ENCODE measurements at regions not wholly inside any gene's neighbourhood (a gene's known extent, or its start where the extent isn't known, plus 50 kb on each side); places are given as distances from the start of the nearest gene placed in this dataset.

DNA sequence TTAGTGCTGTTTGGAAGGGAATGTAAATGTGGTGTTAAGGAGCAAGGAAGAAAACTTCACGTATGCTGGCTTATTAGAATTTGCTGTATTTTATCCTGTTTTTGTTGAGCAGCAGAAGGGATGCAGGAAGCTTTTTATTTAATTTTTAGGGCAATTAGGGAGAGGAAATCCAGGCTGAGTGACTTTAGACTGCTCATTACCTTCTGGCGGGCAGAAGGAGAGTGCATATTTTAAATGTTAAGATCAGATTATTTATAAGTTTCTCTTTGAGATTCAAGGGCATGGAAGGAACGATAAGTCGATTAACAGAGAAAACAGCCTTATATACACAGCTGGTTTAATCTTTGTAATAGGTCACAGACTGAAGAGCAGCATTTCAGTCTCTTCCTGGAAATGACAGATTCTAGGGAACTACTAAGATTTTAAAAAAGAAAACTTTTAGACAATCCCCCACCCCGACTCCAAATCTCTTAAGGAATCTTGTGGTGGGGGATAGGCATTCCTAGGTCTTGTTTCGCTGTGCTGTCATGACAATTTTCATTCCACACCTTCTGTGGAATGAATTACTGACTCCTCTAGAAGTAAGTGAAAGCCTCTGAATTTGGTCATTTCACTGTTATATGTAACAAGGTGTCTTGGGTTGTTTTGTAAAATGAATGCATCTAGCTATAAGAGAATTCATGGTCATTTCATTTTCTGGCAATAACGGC, 402.5 kb downstream of the RAPGEF2 start (continued):
- no peak for TF ChIP-seq MYC (CRISPR knock-in tag; IDR thresholded peaks at IDR 0.05; ENCODE audit: borderline replicate concordance)
- TF ChIP-seq ZNF644 (CRISPR knock-in tag; IDR thresholded peaks at IDR 0.05; ENCODE audit: low read depth): no peak

DNA sequence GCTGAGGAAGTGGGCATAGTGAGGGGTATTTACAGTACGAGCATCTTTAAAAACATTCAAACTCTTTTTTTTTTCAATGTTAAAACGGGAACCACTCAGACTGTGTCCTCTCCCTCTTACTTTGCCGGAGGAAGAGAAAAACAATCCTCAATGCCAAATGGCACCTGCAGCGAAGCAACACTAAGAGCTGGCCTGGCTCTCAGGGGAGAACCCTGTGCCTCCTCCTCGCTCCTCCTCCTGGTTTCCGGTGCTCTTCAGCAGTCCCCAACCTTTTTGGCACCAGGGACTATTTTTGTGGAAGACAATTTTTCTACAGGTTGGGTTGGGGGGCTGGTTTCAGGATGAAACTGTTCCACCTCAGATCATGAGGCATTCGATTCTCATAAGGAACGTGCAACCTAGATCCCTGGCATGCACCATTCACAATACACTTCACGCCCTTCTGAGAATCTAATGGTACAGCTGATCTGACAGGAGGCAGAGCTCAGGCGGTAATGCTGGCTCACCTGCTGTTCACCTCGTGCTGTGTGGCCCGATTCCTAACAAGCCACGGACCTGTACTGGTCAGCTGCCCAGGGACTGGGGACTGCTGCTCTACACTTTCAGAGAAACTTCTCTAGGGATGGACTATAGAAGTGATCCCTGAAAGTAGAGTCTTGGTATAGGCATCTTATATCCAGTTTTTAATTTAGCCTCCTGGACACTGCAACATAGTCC, 404.1 kb downstream of the RAPGEF2 start:
- no peak for TF ChIP-seq PCBP1 (IDR thresholded peaks at IDR 0.05; ENCODE audit: borderline replicate concordance, low read depth, low read length)
- no peak for TF ChIP-seq U2AF2 (IDR thresholded peaks at IDR 0.05; ENCODE audit: low read depth, low read length)
- TF ChIP-seq SP5 (CRISPR knock-in tag; IDR thresholded peaks at IDR 0.05; ENCODE audit: borderline replicate concordance, low read depth): no peak
- TF ChIP-seq, protein P1, sequence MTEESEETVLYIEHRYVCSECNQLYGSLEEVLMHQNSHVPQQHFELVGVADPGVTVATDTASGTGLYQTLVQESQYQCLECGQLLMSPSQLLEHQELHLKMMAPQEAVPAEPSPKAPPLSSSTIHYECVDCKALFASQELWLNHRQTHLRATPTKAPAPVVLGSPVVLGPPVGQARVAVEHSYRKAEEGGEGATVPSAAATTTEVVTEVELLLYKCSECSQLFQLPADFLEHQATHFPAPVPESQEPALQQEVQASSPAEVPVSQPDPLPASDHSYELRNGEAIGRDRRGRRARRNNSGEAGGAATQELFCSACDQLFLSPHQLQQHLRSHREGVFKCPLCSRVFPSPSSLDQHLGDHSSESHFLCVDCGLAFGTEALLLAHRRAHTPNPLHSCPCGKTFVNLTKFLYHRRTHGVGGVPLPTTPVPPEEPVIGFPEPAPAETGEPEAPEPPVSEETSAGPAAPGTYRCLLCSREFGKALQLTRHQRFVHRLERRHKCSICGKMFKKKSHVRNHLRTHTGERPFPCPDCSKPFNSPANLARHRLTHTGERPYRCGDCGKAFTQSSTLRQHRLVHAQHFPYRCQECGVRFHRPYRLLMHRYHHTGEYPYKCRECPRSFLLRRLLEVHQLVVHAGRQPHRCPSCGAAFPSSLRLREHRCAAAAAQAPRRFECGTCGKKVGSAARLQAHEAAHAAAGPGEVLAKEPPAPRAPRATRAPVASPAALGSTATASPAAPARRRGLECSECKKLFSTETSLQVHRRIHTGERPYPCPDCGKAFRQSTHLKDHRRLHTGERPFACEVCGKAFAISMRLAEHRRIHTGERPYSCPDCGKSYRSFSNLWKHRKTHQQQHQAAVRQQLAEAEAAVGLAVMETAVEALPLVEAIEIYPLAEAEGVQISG (CRISPR knock-in tag; IDR thresholded peaks at IDR 0.05): no peak
- no peak for TF ChIP-seq ZIK1 (CRISPR knock-in tag; IDR thresholded peaks at IDR 0.05; ENCODE audit: borderline replicate concordance, low read depth)
- no peak for TF ChIP-seq SMC3 (IDR thresholded peaks at IDR 0.05; ENCODE audit: low read length)
- no peak for TF ChIP-seq SKI (IDR thresholded peaks at IDR 0.05; ENCODE audit: partially characterized antibody)
- TF ChIP-seq ZNF570 (CRISPR knock-in tag; IDR thresholded peaks at IDR 0.05; ENCODE audit: borderline replicate concordance): no peak
- BruUV-seq (replicated peaks): no TSS peak
- H3K4me3 ChIP-seq (replicated peaks in 1 of 3; ENCODE audit: insufficient read depth in 1 of 3, low read depth in 2 of 3, low read length in 3 of 3): no peak overlapping the region
- no peaks in the 10 kb centered on the region for H4K20me1 ChIP-seq (ENCODE audit: insufficient read depth, low read length)
- ChIA-PET POLR2A (no interaction called here), CTCF (ENCODE audit: low intra/inter-chr PET ratio, low total read pairs) (no interaction called here)
- DNase-seq (ENCODE audit: low spot score) (no peak), ATAC-seq (no peak), FAIRE-seq (no peak)
- no peak overlapping the region for H3K27ac ChIP-seq (ENCODE audit: extremely low read length, insufficient read depth, low read length)
- no peak overlapping the region for H3K4me2 ChIP-seq (ENCODE audit: low read depth, low read length)
- no peaks in the 10 kb centered on the region for H3K79me2 ChIP-seq (ENCODE audit: insufficient read depth, low read length)
- intact Hi-C loops (cut with micrococcal nuclease; ENCODE audit: unreplicated experiment) (no loop called here), in situ Hi-C loops (cut with HindIII; ENCODE audit: extremely low pct_ligation_motif_present, low pct_unique_long_range_greater_than_20kb) (no loop called here)
- WGBS (ENCODE audit: low lambda C conversion rate): 63% methylated on average over 9 of the region's 13 CpGs
- no peaks in the 10 kb centered on the region for H3K9me3 ChIP-seq (ENCODE audit: low read length)
- H3K4me1 ChIP-seq (ENCODE audit: insufficient read depth, low read length): no peaks in the 10 kb centered on the region
- no peak overlapping the region for H3K9ac ChIP-seq (ENCODE audit: insufficient read depth, low read depth, low read length)
- H2AFZ ChIP-seq (ENCODE audit: low read length): no peak overlapping the region
- peaks cover 0 to 16% of the 10 kb centered on the region in 2 experiments; a peak in 2 of 5 replicates for H3K27me3 ChIP-seq (ENCODE audit: control insufficient read depth in 1 of 2, insufficient read depth in 2 of 2, low read length in 2 of 2)
- no peaks in the 10 kb centered on the region for H3K36me3 ChIP-seq (replicated peaks in 1 of 2; ENCODE audit: control insufficient read depth in 1 of 2, insufficient read depth in 2 of 2, low read length in 2 of 2)
